ENCODE measurements at regions not wholly inside any gene's neighbourhood (a gene's known extent, or its start where the extent isn't known, plus 50 kb on each side); places are given as distances from the start of the nearest gene placed in this dataset.

- DNase-seq: no peak
- intact Hi-C loops (cut with micrococcal nuclease; ENCODE audit: unreplicated experiment): no loop called here
- no TSS peak for BruUV-seq (replicated peaks)
Observed at GRCh38 chr16:72554935-72555334, 383.0 kb upstream of the PMFBP1 start.

DNA sequence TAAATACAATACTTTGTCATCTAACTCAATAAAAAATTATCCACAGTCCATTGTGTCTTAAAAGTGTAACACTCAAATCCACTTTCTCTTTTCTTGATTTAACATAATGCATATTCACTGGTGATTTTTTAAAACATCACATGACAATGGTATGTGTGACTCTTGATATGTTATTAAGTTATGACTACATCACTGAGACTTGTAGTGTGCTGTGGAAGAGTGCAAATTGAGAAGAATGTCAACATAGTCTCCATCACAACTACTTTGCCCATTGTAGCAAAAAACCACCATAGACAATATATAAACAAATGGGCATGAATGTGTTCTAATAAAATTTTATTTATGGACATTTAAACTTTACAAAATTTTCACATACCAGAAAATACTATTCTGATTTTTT lies 380.7 kb upstream of the PMFBP1 start:
- TF ChIP-seq, protein P1, sequence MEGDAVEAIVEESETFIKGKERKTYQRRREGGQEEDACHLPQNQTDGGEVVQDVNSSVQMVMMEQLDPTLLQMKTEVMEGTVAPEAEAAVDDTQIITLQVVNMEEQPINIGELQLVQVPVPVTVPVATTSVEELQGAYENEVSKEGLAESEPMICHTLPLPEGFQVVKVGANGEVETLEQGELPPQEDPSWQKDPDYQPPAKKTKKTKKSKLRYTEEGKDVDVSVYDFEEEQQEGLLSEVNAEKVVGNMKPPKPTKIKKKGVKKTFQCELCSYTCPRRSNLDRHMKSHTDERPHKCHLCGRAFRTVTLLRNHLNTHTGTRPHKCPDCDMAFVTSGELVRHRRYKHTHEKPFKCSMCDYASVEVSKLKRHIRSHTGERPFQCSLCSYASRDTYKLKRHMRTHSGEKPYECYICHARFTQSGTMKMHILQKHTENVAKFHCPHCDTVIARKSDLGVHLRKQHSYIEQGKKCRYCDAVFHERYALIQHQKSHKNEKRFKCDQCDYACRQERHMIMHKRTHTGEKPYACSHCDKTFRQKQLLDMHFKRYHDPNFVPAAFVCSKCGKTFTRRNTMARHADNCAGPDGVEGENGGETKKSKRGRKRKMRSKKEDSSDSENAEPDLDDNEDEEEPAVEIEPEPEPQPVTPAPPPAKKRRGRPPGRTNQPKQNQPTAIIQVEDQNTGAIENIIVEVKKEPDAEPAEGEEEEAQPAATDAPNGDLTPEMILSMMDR (IDR thresholded peaks at IDR 0.05; ENCODE audit: unreplicated experiment): no peak
- BruUV-seq (replicated peaks): no TSS peak
- no peak overlapping the region for H3K27ac Mint-ChIP-seq (ENCODE audit: unreplicated experiment)
- no peaks in the 10 kb centered on the region for H3K27me3 Mint-ChIP-seq (ENCODE audit: unreplicated experiment)
- H3K4me3 Mint-ChIP-seq (ENCODE audit: low read depth, unreplicated experiment): no peak overlapping the region
- peaks cover 2% of the 10 kb centered on the region for H3K9me3 Mint-ChIP-seq (ENCODE audit: low read depth, unreplicated experiment)
- no peaks in the 10 kb centered on the region for H3K36me3 Mint-ChIP-seq (ENCODE audit: insufficient read depth, unreplicated experiment)
- intact Hi-C loops (cut with micrococcal nuclease; ENCODE audit: unreplicated experiment): no loop called here
- H3K4me1 Mint-ChIP-seq (ENCODE audit: low read depth, unreplicated experiment): no peaks in the 10 kb centered on the region
- CTCF ChIA-PET: no interaction called here
- no peak for DNase-seq

More at GRCh38 chr16:72554935-72555334, 383.0 kb upstream of the PMFBP1 start:
- Mint-ChIP-seq H3K4me1 (ENCODE audit: low read depth, unreplicated experiment) (no peaks in the 10 kb centered on the region), H3K27me3 (ENCODE audit: unreplicated experiment) (no peaks in the 10 kb centered on the region), H3K36me3 (ENCODE audit: insufficient read depth, unreplicated experiment) (no peaks in the 10 kb centered on the region), H3K4me3 (ENCODE audit: low read depth, unreplicated experiment) (no peak overlapping the region), H3K27ac (ENCODE audit: unreplicated experiment) (no peak overlapping the region), H3K9me3 (ENCODE audit: low read depth, unreplicated experiment) (no peaks in the 10 kb centered on the region)
- CTCF ChIA-PET: no interaction called here
- TF ChIP-seq, protein P1 (IDR thresholded peaks at IDR 0.05; ENCODE audit: unreplicated experiment): no peak

GRCh38 chr16:72551649-72552048 lies 379.7 kb upstream of the PMFBP1 start:
- no peaks in the 10 kb centered on the region for H3K27me3 Mint-ChIP-seq (ENCODE audit: unreplicated experiment)
- peaks cover 2% of the 10 kb centered on the region for H3K9me3 Mint-ChIP-seq (ENCODE audit: low read depth, unreplicated experiment)
- H3K27ac Mint-ChIP-seq (ENCODE audit: unreplicated experiment): no peak overlapping the region
- H3K4me3 Mint-ChIP-seq (ENCODE audit: low read depth, unreplicated experiment): no peak overlapping the region
- CTCF ChIA-PET: no interaction called here
- no peaks in the 10 kb centered on the region for H3K4me1 Mint-ChIP-seq (ENCODE audit: low read depth, unreplicated experiment)
- H3K36me3 Mint-ChIP-seq (ENCODE audit: insufficient read depth, unreplicated experiment): no peaks in the 10 kb centered on the region
- BruUV-seq (replicated peaks): no TSS peak
- DNase-seq: no peak
- TF ChIP-seq, protein P1 (IDR thresholded peaks at IDR 0.05; ENCODE audit: unreplicated experiment): no peak
- intact Hi-C loops (cut with micrococcal nuclease; ENCODE audit: unreplicated experiment): no loop called here

DNA sequence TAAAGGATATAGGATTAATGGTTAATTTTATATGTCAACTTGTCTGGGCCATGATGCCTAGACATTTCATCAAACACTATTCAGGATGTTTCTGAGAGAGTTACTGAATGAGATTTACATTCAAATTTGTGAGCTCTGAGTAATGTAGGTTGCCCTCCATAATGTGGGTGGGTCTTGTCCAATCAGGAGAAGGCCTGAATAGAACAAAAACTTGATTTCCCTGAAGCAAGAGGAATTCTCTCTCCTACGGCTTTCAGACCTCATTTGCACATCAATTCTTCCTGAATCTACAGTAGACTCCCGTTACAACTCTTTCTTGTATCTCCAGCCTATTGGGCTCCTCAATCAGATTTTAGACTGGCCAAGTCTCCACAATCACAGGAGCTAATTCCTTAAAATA lies 377.9 kb upstream of the PMFBP1 start:
- Mint-ChIP-seq H3K9me3 (ENCODE audit: low read depth, unreplicated experiment) (peaks cover 8% of the 10 kb centered on the region), H3K4me3 (ENCODE audit: low read depth, unreplicated experiment) (no peak overlapping the region), H3K36me3 (ENCODE audit: insufficient read depth, unreplicated experiment) (no peaks in the 10 kb centered on the region), H3K27ac (ENCODE audit: unreplicated experiment) (no peak overlapping the region), H3K4me1 (ENCODE audit: low read depth, unreplicated experiment) (no peaks in the 10 kb centered on the region), H3K27me3 (ENCODE audit: unreplicated experiment) (no peaks in the 10 kb centered on the region)
- no peak for DNase-seq
- TF ChIP-seq, protein P1 (IDR thresholded peaks at IDR 0.05; ENCODE audit: unreplicated experiment): no peak
- intact Hi-C loops (cut with micrococcal nuclease; ENCODE audit: unreplicated experiment): no loop called here
- BruUV-seq (replicated peaks): no TSS peak
- CTCF ChIA-PET: interaction anchor here (0.8 kb wide), 1 partner anchor 10 kb away, joined by 6 read pairs; no protein-coding TSS in a partner anchor
